NCI-H1092 treated with DMSO at 0.1 percent for 48 hours (cell line): ENCODE measurements at regions not wholly inside any gene's neighbourhood (a gene's known extent, or its start where the extent isn't known, plus 50 kb on each side); places are given as distances from the start of the nearest gene placed in this dataset.
"Not testable (repeated sequence)": the region's sequence is repeated elsewhere in the genome, so short reads cannot be mapped to it uniquely, and the experiment has no call there.

ENCODE experiments used
- DNase-seq: peaks from one replicate; lab custom pipeline; 2025; lab: John Stamatoyannopoulos, UW

GRCh38 chr6:26234421-26235301, 130.3 kb upstream of the BTN3A2 start:
- peak; percentile 14 for DNase-seq

DNA sequence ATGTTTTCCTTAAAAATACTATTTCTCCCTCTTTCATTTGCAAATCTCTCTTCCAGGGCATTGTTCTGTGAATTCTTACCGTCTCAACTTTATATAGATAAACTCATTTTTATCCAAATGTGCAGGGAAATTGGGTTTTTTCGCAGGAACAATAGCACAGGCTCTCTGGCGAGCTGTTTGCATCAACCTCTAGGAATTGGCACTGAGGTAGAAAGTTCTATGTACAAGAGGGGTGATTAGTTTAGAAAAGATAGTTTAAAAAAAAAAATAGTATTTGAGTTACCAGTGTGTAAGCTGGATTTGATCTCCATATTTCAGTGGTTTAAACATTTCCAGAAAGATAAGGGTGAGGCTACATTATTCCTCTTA, 129.7 kb upstream of the BTN3A2 start:
- no peak for DNase-seq

- DNase-seq = not testable (repeated sequence)
Observed at GRCh38 chr6:26239415-26239814, 125.6 kb upstream of the BTN3A2 start.

DNA sequence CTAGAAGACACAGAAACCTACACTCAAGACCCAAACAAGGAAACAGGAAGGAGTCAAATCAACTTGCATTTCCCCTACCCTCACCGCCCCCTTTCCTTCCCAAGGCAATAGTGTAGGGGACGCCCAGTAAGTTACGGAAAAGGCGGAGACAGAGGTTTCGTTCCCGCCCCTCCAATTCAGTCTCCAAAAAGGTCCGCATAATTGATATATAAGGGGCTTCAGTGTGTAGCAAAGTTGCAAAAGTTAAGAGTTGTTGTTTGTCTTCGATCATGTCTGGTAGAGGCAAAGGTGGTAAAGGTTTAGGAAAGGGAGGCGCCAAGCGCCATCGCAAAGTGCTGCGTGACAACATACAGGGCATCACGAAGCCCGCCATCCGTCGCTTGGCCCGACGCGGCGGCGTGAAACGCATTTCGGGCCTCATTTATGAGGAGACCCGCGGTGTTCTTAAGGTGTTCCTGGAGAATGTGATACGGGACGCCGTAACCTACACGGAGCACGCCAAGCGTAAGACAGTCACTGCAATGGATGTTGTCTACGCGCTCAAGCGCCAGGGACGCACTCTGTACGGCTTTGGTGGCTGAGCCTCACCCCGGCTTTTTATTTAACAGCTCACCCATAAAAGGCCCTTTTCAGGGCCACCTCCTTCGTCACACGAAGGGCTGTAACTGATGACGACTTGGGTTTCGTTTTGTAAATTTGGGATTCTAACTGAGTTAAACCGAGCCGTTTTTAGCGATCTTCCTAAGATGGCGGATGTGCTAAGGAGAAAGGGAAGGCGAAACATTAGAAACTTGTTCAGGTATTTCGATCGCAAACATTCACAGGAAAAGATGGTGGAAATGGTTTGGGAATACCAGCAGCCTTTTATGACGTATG, 124.6 kb upstream of the BTN3A2 start:
- DNase-seq = no peak

GRCh38 chr6:26241033-26241895, 123.7 kb upstream of the BTN3A2 start:
- no peak for DNase-seq

DNA sequence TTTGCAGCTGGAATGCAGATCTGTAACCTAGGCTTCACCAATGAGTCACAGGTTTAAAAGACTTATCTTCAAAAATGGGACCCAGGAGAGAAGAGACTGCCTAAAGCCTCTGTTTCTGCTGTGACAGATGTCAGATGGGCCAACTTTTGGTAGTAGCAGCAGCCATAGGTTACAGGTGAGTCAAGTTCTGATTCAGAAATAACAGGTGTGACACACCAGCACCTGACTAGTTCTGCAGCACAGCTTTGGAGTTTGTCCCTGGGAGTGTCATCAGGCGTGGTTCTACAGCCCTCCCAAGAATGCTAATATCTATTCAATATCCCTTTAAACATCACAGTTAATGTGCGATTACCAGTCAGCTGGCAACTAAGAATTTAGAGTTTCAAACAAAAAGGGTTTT, 121.9 kb upstream of the BTN3A2 start:
- no peak for DNase-seq

DNA sequence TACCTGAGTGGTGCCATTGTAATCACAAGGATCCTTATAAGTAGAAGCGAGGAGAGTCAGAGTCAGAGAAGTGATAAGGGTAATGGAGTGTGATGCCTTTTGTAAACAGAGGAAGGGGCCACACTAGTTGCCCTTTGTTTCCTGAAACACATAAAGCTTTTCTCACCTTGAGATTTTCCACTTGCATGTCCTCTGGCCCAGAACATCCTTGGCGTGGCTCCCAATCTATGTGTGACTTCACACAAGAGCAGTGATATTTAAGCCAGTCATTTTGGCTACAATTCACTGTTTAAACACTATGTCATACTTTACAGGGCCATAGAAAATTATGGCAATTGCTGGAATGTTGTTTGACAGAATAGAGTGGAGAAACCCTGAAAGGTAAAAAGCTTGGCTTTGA, 121.2 kb upstream of the BTN3A2 start:
- DNase-seq = no peak

DNA sequence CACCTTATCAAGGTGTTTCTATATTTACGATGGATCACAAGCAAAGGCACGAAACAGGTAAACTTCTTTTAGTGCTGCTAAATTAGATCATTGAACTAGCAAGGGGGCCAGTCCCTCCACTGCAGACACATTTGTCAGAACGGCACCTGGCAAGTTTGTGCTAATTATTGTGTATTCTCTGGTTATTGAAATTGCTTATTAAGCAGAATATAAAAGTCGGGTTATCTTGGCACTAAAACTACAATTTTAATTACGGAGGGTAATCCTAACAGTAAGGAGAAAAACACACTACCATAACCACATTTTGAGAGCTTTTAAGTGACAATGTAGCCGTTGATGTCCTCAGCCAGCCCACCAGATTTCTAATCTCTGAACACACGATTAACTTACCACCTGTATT, 118.9 kb upstream of the BTN3A2 start:
- DNase-seq = no peak

GRCh38 chr6:26246553-26246952, 118.4 kb upstream of the BTN3A2 start:
- no peak for DNase-seq

DNA sequence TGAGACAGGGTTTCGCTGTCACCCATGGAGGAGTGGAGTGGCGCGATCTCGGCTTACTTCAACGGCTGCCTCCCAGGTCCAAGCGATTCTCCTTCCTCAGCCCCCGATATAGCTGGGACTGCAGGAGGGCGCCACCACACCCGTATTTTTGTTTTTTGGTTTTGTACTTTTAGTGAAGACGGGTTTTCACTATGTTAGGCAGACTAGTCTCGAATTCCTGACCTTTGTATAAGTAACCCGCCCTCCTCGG, 115.4 kb upstream of the BTN3A2 start:
- DNase-seq = no peak

DNA sequence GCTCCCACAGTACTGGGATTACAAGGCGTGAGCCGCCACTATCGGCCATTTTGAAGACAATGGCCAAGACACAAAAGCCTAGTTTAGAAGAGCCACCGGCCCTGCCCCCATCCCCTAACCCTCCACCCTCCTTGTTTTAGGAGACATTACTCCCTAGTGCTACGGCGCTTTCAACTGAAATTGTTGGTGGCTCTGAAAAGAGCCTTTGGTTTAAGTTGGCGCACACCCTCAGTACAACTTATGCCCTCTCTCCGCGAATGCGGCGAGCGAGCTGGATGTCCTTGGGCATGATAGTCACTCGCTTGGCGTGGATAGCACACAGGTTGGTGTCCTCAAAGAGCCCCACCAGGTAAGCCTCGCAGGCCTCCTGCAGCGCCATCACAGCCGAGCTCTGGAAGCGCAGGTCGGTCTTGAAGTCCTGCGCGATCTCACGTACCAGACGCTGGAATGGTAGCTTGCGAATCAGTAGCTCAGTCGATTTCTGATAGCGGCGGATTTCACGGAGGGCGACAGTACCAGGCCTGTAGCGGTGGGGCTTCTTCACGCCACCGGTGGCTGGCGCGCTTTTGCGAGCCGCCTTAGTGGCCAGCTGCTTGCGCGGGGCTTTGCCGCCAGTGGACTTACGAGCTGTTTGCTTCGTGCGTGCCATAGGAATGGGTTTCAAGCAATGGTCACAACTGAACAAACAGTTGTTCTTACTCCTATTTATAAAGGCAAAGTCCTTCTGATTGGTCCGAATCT, 114.9 kb upstream of the BTN3A2 start:
- DNase-seq = peak; percentile 82

DNA sequence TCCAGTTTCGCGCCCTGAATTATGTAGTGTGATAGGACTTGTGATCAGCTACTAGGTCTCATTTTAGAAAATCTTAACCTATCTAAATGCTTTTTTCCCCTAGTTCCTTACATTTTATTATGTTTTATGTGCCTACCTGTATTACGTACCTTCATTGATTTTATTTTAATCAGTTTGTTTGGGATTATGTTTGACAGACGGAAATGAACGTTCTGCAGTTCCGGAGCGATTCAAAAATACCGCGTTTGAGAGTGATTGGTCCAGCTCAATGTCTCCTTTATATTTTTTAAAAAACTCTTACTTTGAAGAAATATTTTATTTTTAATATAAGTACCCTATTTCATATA, 114.3 kb upstream of the BTN3A2 start:
- peak; percentile 89 for DNase-seq

DNA sequence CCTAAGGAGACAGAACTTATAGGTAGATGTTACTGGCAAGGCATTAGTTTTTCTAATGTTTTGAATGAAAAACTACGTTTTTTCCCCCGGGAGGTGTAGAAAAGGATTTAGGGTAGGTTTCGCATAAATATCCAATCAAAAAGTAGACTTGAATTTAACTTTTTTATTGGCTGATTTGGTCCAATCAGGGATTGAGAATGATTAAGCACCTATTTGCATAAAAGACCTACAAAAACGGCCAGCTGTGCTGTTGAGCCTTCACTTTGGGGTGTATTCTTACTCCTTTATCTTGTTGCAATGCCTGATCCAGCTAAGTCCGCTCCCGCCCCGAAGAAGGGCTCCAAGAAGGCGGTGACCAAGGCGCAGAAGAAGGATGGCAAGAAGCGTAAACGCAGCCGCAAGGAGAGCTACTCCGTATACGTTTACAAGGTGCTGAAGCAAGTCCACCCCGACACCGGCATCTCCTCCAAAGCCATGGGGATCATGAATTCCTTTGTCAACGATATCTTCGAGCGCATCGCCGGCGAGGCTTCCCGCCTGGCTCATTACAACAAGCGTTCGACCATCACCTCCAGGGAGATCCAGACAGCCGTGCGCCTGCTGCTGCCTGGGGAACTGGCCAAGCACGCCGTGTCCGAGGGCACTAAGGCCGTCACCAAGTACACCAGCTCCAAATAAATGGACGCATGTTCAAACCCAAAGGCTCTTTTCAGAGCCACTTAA, 113.5 kb upstream of the BTN3A2 start:
- peak; percentile 85 for DNase-seq

GRCh38 chr6:26252077-26252472, 112.9 kb upstream of the BTN3A2 start:
- DNase-seq = no peak

- DNase-seq = no peak
Observed at GRCh38 chr6:26254724-26255123, 110.3 kb upstream of the BTN3A2 start.

DNA sequence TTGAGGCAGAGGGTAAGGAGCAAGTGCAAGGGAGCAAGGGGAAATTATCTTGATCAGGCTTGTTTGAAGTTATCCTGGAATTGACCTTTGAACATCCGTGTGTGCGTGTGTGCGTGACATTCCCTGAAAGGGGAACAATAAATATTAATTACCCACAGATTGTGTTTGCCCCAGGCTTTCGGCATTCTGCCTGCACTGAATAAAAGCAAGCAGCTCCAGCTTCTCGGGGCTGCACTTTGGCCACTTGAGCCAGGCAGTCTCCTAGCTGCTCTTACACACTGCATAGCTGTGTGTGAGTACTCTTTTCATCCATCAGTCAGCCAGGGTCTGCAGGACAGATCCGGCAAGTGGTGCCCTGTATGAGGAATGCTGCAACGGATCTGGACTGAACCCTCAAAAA, 107.7 kb upstream of the BTN3A2 start:
- DNase-seq = no peak

DNA sequence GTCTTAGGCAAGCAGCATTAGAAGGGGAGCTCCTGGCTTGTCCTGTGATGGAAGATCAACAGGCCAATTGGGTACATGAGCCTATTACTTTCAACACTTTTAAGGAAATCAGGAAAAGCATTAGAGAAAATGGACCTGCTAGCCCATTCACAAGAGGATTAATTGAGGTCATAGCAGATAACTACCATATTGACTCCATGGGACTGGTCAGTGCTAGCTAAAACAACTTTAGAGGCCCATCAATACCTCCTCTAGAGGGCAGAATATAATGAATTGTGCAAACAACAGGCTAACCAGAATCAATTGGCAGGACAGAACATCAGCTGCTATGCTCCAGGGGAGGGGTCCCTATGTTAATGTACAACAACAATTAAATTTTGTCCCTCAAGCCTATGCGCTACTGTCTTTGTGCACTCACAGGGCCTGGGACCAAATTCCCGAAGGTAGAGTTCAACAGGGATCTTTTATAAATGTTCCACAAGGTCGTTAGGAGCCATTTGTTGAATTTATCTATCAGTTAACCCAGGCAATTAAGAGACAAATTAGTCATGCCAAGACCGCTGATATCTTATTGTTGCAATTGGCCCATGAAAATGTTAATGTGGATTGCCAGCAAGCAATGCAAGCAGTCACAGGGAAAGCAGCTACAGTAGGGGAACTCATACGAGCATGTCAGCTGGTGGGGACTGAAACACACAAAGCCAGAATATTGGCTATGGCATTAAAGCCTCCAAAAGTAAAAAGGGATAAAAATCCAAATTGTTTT, 106.6 kb upstream of the BTN3A2 start:
- no peak for DNase-seq

- DNase-seq = no peak
Observed at GRCh38 chr6:26260110-26260637, 104.8 kb upstream of the BTN3A2 start.

- DNase-seq = no peak
Observed at GRCh38 chr6:26260725-26261490, 104.1 kb upstream of the BTN3A2 start.
